ENCODE measurements at regions not wholly inside any gene's neighbourhood (a gene's known extent, or its start where the extent isn't known, plus 50 kb on each side); places are given as distances from the start of the nearest gene placed in this dataset.

- DNase-seq: no peak
Measured at GRCh38 chr2:191516260-191516659, 161.7 kb upstream of the NABP1 start.

- DNase-seq: peak in 1 of 2 donors; percentile 41
Measured at GRCh38 chr2:191521608-191522208, 156.2 kb upstream of the NABP1 start.

GRCh38 chr2:191522478-191523120 is 155.3 kb upstream of the NABP1 start:
- no peak for DNase-seq

GRCh38 chr2:191526091-191526490 is 151.8 kb upstream of the NABP1 start:
- DNase-seq: no peak

GRCh38 chr2:191526536-191526935 is 151.4 kb upstream of the NABP1 start:
- no peak for DNase-seq

- DNase-seq: no peak
Measured at GRCh38 chr2:191526953-191527556, 150.9 kb upstream of the NABP1 start.

GRCh38 chr2:191530618-191531017 is 147.3 kb upstream of the NABP1 start:
- DNase-seq: no peak

GRCh38 chr2:191533693-191534180 is 144.2 kb upstream of the NABP1 start:
- DNase-seq: no peak

GRCh38 chr2:191537921-191538320 is 140.0 kb upstream of the NABP1 start:
- DNase-seq: no peak

GRCh38 chr2:191538334-191538903 is 139.5 kb upstream of the NABP1 start:
- DNase-seq: no peak

- DNase-seq: peak in 1 of 2 donors; percentile 15
Measured at GRCh38 chr2:191539068-191539467, 138.9 kb upstream of the NABP1 start.

GRCh38 chr2:191540681-191541080 is 137.3 kb upstream of the NABP1 start:
- DNase-seq: no peak

GRCh38 chr2:191543708-191544107 is 134.2 kb upstream of the NABP1 start:
- DNase-seq: no peak

GRCh38 chr2:191544461-191545062 is 133.4 kb upstream of the NABP1 start:
- no peak for DNase-seq

- no peak for DNase-seq
Measured at GRCh38 chr2:191545361-191545760, 132.6 kb upstream of the NABP1 start.

GRCh38 chr2:191552066-191552465 is 125.9 kb upstream of the NABP1 start:
- DNase-seq: no peak

- DNase-seq: no peak
Measured at GRCh38 chr2:191554240-191554639, 123.7 kb upstream of the NABP1 start.

GRCh38 chr2:191555092-191555742 is 122.7 kb upstream of the NABP1 start:
- DNase-seq: peak; percentile 80 to 81

- DNase-seq: no peak
Measured at GRCh38 chr2:191556463-191556862, 121.5 kb upstream of the NABP1 start.

- no peak for DNase-seq
Measured at GRCh38 chr2:191557841-191558240, 120.1 kb upstream of the NABP1 start.

GRCh38 chr2:191559569-191559968 is 118.4 kb upstream of the NABP1 start:
- no peak for DNase-seq

GRCh38 chr2:191560411-191560980 is 117.4 kb upstream of the NABP1 start:
- DNase-seq: no peak

- no peak for DNase-seq
Measured at GRCh38 chr2:191565120-191565519, 112.8 kb upstream of the NABP1 start.

Measured in CD4-positive, alpha-beta T cell treated with Interleukin-4 for 1 hour (primary cell).